ENCODE measurements at regions not wholly inside any gene's neighbourhood (a gene's known extent, or its start where the extent isn't known, plus 50 kb on each side); places are given as distances from the start of the nearest gene placed in this dataset.
A peak's percentile ranks its signal among the peaks of the same experiment; 100 is the strongest.
"Not testable (repeated sequence)": the region's sequence is repeated elsewhere in the genome, so short reads cannot be mapped to it uniquely, and the experiment has no call there.

DNA sequence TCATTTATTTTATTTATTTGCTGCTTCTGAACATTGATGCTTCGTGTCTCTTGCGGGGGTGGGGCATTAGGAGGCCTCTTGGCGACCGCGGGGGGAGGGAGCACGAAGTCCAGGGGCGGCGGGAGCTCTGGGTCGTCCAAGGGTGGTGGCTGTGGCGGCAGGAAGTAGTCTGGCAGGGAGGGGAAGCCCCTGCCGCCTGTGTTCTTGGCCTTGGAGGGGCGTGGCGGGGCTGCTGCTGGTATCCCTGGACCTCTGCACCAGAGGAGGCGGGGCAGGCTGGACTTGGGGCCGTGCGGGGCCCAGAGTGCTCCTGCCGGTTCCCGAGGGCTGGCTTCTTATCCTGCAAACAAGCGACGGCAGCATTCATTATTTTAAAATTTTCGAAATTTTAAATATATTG is 70.5 kb upstream of the ABI1 start:
- intact Hi-C loops (cut with micrococcal nuclease; ENCODE audit: unreplicated experiment) (no loop called here), in situ Hi-C loops (cut with HindIII; ENCODE audit: low pct_unique_long_range_greater_than_20kb, low sequenced_read_pairs) (no loop called here)
- Histone ChIP-seq H3K27ac (ENCODE audit: low read length) (no peak overlapping the region), H3K4me1 (ENCODE audit: control insufficient read depth, insufficient read depth, low read length) (no peaks in the 10 kb centered on the region), H3K4me3 (ENCODE audit: low read depth in 2 of 2, low read length in 2 of 2) (peak overlapping the region; percentile 14 to 16), H3K27me3 (ENCODE audit: control insufficient read depth, insufficient read depth, low read length) (no peaks in the 10 kb centered on the region), H3K9me3 (ENCODE audit: control insufficient read depth, insufficient read depth, low read depth, low read length) (no peaks in the 10 kb centered on the region), H3K36me3 (ENCODE audit: control insufficient read depth, insufficient read depth, low read length) (no peaks in the 10 kb centered on the region)
- no peak for TF ChIP-seq TCF7L2 (IDR thresholded peaks at IDR 0.05; ENCODE audit: low read depth, low read length)
- no peak for TF ChIP-seq SIN3A (IDR thresholded peaks at IDR 0.05; ENCODE audit: borderline replicate concordance, insufficient read depth, low read depth, low read length)
- POLR2A ChIA-PET = no interaction called here
- no TSS peak for BruUV-seq (replicated peaks)
- DNase-seq (ENCODE audit: low read depth, low spot score) = no peak
- CTCF ChIA-PET = no interaction called here
- ATAC-seq = peak; percentile 65; the same call in 1 of the 2 replicates

DNA sequence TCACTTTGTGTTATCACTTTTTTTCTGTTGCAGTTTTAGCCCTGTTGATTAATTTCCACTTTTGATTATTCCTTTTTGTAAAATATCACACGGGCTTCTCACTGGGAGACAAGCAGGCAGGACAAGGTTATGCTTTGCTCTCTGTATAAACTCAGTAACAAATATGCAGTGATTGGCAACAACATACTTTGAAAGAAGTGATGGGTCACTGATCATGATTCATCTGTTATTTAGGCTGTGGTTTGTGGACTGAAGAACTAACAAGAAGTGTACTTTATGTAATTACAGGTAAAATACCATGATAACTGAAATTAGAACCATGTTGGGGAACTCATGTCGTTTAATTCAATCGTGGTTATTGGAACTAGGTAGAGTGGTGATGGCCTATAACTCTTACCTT is 62.1 kb upstream of the ABI1 start:
- CTCF ChIA-PET; POLR2A ChIA-PET; BruUV-seq (replicated peaks); H3K27ac ChIP-seq (ENCODE audit: low read length); in situ Hi-C loops (cut with HindIII; ENCODE audit: low pct_unique_long_range_greater_than_20kb, low sequenced_read_pairs); DNase-seq (ENCODE audit: low read depth, low spot score); ATAC-seq; H3K4me1 ChIP-seq (ENCODE audit: control insufficient read depth, insufficient read depth, low read length); H3K9me3 ChIP-seq (ENCODE audit: control insufficient read depth, insufficient read depth, low read depth, low read length); H3K27me3 ChIP-seq (ENCODE audit: control insufficient read depth, insufficient read depth, low read length); H3K4me3 ChIP-seq (ENCODE audit: low read depth in 2 of 2, low read length in 2 of 2); H3K36me3 ChIP-seq (ENCODE audit: control insufficient read depth, insufficient read depth, low read length); intact Hi-C loops (cut with micrococcal nuclease; ENCODE audit: unreplicated experiment): not testable (repeated sequence)

DNA sequence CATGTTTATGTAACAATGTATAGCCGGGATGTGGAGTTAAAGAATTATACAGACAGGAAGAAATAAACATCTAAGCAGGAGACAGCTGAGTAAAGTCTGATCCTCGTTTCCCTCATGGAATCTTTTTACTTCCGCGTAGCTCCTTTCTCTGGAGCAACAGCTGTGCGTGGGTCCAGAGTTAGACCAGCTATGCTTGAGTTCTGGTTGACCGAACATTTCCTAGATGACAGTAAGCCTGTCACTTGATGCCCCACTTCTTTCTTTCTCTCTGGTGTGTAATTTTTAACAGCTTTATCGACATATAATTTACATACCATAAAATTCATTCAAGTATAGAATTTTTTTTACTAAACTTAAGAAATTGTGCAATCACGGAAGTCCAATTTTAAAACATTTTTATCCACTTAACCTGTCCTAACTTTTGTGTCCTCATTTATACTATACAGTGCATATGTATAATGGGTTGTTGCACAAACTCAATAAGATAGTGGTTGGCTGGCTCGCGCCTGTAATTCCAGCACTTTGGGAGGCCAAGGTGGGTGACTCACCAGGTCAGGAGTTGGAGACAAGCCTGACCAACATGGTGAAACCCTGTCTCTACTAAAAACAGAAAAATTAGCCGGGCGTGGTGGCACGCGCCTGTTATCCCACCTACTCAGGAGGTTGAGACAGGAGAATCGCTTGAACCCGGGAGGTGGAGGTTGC is 58.5 kb upstream of the ABI1 start:
- H3K27ac ChIP-seq (ENCODE audit: low read length); ATAC-seq; H3K4me1 ChIP-seq (ENCODE audit: control insufficient read depth, insufficient read depth, low read length); DNase-seq (ENCODE audit: low read depth, low spot score); H3K36me3 ChIP-seq (ENCODE audit: control insufficient read depth, insufficient read depth, low read length); in situ Hi-C loops (cut with HindIII; ENCODE audit: low pct_unique_long_range_greater_than_20kb, low sequenced_read_pairs); H3K9me3 ChIP-seq (ENCODE audit: control insufficient read depth, insufficient read depth, low read depth, low read length); POLR2A ChIA-PET; H3K4me3 ChIP-seq (ENCODE audit: low read depth in 2 of 2, low read length in 2 of 2); intact Hi-C loops (cut with micrococcal nuclease; ENCODE audit: unreplicated experiment); CTCF ChIA-PET; BruUV-seq (replicated peaks); H3K27me3 ChIP-seq (ENCODE audit: control insufficient read depth, insufficient read depth, low read length): not testable (repeated sequence)

DNA sequence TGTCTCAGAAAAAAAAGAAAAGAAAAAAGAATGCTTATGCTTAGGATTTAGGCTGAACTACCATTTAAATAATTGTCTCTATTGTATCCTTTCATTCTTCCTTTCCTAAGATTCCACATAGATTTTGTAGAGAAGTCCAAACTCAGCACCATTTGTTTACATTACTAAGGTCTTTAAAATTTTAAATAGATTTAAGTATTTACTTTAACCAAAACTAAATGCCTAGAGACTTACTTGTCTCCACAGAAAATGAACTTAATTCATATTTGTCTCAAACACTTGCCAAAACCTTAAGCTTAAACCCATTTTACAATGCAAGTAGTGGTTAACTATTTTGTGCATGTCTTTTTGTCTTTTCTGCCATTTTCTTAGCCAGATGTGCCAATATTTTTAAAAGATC is 54.1 kb upstream of the ABI1 start:
- in situ Hi-C loops (cut with HindIII; ENCODE audit: low pct_unique_long_range_greater_than_20kb, low sequenced_read_pairs) (no loop called here), intact Hi-C loops (cut with micrococcal nuclease; ENCODE audit: unreplicated experiment) (no loop called here)
- H3K36me3 ChIP-seq (ENCODE audit: control insufficient read depth, insufficient read depth, low read length) = no peaks in the 10 kb centered on the region
- no peaks in the 10 kb centered on the region for H3K9me3 ChIP-seq (ENCODE audit: control insufficient read depth, insufficient read depth, low read depth, low read length)
- TF ChIP-seq, protein P1, sequence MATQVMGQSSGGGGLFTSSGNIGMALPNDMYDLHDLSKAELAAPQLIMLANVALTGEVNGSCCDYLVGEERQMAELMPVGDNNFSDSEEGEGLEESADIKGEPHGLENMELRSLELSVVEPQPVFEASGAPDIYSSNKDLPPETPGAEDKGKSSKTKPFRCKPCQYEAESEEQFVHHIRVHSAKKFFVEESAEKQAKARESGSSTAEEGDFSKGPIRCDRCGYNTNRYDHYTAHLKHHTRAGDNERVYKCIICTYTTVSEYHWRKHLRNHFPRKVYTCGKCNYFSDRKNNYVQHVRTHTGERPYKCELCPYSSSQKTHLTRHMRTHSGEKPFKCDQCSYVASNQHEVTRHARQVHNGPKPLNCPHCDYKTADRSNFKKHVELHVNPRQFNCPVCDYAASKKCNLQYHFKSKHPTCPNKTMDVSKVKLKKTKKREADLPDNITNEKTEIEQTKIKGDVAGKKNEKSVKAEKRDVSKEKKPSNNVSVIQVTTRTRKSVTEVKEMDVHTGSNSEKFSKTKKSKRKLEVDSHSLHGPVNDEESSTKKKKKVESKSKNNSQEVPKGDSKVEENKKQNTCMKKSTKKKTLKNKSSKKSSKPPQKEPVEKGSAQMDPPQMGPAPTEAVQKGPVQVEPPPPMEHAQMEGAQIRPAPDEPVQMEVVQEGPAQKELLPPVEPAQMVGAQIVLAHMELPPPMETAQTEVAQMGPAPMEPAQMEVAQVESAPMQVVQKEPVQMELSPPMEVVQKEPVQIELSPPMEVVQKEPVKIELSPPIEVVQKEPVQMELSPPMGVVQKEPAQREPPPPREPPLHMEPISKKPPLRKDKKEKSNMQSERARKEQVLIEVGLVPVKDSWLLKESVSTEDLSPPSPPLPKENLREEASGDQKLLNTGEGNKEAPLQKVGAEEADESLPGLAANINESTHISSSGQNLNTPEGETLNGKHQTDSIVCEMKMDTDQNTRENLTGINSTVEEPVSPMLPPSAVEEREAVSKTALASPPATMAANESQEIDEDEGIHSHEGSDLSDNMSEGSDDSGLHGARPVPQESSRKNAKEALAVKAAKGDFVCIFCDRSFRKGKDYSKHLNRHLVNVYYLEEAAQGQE (IDR thresholded peaks at IDR 0.05; ENCODE audit: insufficient read depth in 1 of 2, low read depth in 2 of 2, low read length in 1 of 2) = no peak
- TF ChIP-seq SIN3A (IDR thresholded peaks at IDR 0.05; ENCODE audit: borderline replicate concordance, insufficient read depth, low read depth, low read length) (no peak), POLR2AphosphoS5 (IDR thresholded peaks at IDR 0.05; ENCODE audit: low read depth, low read length) (no peak), TCF7L2 (IDR thresholded peaks at IDR 0.05; ENCODE audit: low read depth, low read length) (no peak)
- TF ChIP-seq, protein P2, sequence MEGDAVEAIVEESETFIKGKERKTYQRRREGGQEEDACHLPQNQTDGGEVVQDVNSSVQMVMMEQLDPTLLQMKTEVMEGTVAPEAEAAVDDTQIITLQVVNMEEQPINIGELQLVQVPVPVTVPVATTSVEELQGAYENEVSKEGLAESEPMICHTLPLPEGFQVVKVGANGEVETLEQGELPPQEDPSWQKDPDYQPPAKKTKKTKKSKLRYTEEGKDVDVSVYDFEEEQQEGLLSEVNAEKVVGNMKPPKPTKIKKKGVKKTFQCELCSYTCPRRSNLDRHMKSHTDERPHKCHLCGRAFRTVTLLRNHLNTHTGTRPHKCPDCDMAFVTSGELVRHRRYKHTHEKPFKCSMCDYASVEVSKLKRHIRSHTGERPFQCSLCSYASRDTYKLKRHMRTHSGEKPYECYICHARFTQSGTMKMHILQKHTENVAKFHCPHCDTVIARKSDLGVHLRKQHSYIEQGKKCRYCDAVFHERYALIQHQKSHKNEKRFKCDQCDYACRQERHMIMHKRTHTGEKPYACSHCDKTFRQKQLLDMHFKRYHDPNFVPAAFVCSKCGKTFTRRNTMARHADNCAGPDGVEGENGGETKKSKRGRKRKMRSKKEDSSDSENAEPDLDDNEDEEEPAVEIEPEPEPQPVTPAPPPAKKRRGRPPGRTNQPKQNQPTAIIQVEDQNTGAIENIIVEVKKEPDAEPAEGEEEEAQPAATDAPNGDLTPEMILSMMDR (IDR thresholded peaks at IDR 0.05) = no peak
- no peak overlapping the region for H3K4me3 ChIP-seq (ENCODE audit: low read depth in 2 of 2, low read length in 2 of 2)
- BruUV-seq (replicated peaks) = no TSS peak
- DNase-seq (ENCODE audit: low read depth, low spot score) (no peak), ATAC-seq (no peak)
- CTCF ChIA-PET = no interaction called here
- no peaks in the 10 kb centered on the region for H3K27me3 ChIP-seq (ENCODE audit: control insufficient read depth, insufficient read depth, low read length)
- POLR2A ChIA-PET = no interaction called here
- no peak overlapping the region for H3K27ac ChIP-seq (ENCODE audit: low read length)
- H3K4me1 ChIP-seq (ENCODE audit: control insufficient read depth, insufficient read depth, low read length) = no peaks in the 10 kb centered on the region
